ENCODE measurements at regions not wholly inside any gene's neighbourhood (a gene's known extent, or its start where the extent isn't known, plus 50 kb on each side); places are given as distances from the start of the nearest gene placed in this dataset.

DNA sequence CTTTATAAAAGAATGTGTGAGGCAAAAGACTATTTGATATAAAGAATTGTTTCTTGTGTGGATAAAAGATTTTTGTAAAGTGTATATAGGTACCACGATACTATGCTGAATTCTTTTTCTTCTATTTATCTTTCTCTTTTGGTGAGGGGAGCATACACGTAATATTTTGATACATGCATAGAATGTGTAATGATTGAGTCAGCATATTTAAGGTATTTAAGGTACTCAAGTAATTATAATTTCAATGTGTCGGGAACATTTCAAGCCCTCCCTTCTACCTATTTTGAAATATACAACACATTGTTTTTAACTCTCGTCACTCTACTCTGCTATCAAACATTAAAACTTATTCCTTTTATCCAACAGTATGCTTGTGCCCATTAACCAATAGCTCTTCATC, 1221.6 kb upstream of the PHF14 start:
- intact Hi-C loops (cut with micrococcal nuclease), result no loop called here
- CTCF ChIA-PET, result no interaction called here
- POLR2A ChIA-PET, result no interaction called here

DNA sequence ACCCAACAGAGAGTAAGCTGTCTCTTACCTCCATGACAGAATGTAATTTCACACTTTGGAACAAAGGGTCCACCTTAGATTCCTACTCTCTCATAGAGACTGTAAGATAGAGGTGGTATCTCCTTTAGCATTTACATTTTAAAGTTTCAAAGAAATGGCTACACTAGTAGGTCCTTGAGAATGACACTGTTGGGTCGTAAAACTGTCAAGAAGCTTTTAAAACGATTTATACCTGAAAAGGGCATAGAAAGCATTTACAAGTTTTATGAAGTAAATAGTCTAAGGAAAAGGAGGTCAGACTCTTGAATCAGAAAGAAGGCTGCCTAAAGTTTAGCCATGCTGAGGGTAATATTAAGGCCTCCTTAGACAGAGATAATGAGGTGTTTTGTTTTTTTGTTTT, 1212.4 kb upstream of the PHF14 start:
- no peaks in the 10 kb centered on the region for H3K27me3 Mint-ChIP-seq
- H3K9me3 Mint-ChIP-seq, result peaks cover 4% of the 10 kb centered on the region
- H3K4me3 Mint-ChIP-seq, result no peak overlapping the region
- DNase-seq, result no peak
- no peaks in the 10 kb centered on the region for H3K36me3 Mint-ChIP-seq (ENCODE audit: low read depth)
- no peaks in the 10 kb centered on the region for H3K4me1 Mint-ChIP-seq (ENCODE audit: low read depth)
- TF ChIP-seq, protein P1, sequence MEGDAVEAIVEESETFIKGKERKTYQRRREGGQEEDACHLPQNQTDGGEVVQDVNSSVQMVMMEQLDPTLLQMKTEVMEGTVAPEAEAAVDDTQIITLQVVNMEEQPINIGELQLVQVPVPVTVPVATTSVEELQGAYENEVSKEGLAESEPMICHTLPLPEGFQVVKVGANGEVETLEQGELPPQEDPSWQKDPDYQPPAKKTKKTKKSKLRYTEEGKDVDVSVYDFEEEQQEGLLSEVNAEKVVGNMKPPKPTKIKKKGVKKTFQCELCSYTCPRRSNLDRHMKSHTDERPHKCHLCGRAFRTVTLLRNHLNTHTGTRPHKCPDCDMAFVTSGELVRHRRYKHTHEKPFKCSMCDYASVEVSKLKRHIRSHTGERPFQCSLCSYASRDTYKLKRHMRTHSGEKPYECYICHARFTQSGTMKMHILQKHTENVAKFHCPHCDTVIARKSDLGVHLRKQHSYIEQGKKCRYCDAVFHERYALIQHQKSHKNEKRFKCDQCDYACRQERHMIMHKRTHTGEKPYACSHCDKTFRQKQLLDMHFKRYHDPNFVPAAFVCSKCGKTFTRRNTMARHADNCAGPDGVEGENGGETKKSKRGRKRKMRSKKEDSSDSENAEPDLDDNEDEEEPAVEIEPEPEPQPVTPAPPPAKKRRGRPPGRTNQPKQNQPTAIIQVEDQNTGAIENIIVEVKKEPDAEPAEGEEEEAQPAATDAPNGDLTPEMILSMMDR (IDR thresholded peaks at IDR 0.05), result no peak
- CTCF ChIA-PET, result no interaction called here
- H3K27ac Mint-ChIP-seq, result no peak overlapping the region
- intact Hi-C loops (cut with micrococcal nuclease), result no loop called here
- POLR2A ChIA-PET, result no interaction called here
- no peak for ATAC-seq

More for the DNA sequence above, 1221.6 kb upstream of the PHF14 start:
- Mint-ChIP-seq H3K4me3 (no peak overlapping the region), H3K36me3 (ENCODE audit: low read depth) (no peaks in the 10 kb centered on the region), H3K27ac (no peak overlapping the region), H3K9me3 (peaks cover 18% of the 10 kb centered on the region), H3K27me3 (no peaks in the 10 kb centered on the region), H3K4me1 (ENCODE audit: low read depth) (no peaks in the 10 kb centered on the region)
- TF ChIP-seq, protein P1 (IDR thresholded peaks at IDR 0.05), result no peak
- no peak for DNase-seq
- no peak for ATAC-seq

DNA sequence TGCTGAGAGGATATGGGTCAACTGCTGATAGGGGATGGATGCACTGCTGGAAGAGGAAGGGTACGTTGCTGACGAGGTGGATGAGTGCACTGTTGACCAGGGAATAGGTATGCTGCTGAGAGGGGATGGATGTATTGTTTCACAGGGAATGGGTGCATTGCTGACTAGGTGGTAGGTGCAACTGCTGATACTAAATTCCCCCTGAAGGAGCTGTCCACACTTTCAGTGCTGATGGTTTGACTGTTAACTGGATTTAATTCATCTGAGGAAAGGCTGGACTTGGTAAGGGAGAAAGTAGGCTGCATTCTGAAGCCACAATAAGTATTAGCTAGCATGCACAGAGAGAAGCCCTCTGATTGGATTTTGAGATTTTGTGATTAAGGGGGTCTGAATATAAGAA, 1196.8 kb upstream of the PHF14 start:
- intact Hi-C loops (cut with micrococcal nuclease), result no loop called here
- TF ChIP-seq, protein P1 (IDR thresholded peaks at IDR 0.05), result no peak
- Mint-ChIP-seq H3K27me3 (no peaks in the 10 kb centered on the region), H3K4me3 (no peak overlapping the region), H3K9me3 (peaks cover 17% of the 10 kb centered on the region), H3K27ac (no peak overlapping the region), H3K4me1 (ENCODE audit: low read depth) (no peaks in the 10 kb centered on the region), H3K36me3 (ENCODE audit: low read depth) (no peaks in the 10 kb centered on the region)
- ATAC-seq (no peak), DNase-seq (no peak)
- ChIA-PET POLR2A (no interaction called here), CTCF (no interaction called here)

DNA sequence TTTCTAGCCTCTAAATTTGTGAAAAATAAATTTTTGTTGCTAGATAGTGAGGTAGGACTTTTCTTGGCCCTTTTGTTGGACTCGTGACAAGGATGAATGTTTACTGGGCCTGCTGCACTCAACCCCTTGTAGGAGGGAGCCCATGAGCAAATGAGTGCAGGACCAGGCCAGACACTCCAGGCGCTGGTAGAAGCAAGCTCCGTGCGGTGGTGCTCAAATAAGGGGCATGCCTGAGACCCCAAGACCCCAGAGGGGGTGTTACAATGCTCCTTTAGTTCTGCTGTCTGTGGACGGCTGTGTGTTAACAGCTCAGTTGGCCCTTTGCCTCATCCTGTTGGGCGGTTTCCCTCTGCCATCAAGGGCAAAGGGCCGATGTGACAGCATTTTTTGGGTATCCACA, 1195.3 kb upstream of the PHF14 start:
- DNase-seq (no peak), ATAC-seq (no peak)
- Mint-ChIP-seq H3K9me3 (peaks cover 14% of the 10 kb centered on the region), H3K27me3 (no peaks in the 10 kb centered on the region), H3K4me3 (no peak overlapping the region), H3K4me1 (ENCODE audit: low read depth) (no peaks in the 10 kb centered on the region), H3K27ac (no peak overlapping the region), H3K36me3 (ENCODE audit: low read depth) (no peaks in the 10 kb centered on the region)
- TF ChIP-seq, protein P1 (IDR thresholded peaks at IDR 0.05), result no peak
- intact Hi-C loops (cut with micrococcal nuclease), result no loop called here
- POLR2A ChIA-PET, result no interaction called here
- CTCF ChIA-PET, result no interaction called here

DNA sequence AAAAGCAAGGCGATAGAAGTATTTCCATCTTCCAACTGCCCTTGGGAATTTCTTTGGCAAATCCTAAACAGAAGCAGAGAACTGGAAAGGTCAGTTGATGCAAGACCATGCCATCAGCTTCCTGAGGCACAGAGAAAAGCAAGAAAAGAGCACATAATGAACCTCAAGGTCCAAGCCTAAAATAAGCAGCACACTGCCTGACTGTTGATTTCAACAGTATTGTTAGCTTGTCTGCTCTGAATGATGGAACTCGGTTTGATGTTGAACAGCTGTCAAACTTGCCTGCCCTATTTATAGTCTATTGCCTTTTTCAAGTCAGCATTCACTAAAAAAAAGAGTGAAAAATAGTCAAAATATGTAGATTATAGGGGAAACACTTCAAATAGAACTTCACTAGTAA, 1192.0 kb upstream of the PHF14 start:
- no peaks in the 10 kb centered on the region for H3K4me1 Mint-ChIP-seq (ENCODE audit: low read depth)
- CTCF ChIA-PET, result no interaction called here
- H3K4me3 Mint-ChIP-seq, result no peak overlapping the region
- no peaks in the 10 kb centered on the region for H3K36me3 Mint-ChIP-seq (ENCODE audit: low read depth)
- TF ChIP-seq, protein P1 (IDR thresholded peaks at IDR 0.05), result no peak
- POLR2A ChIA-PET, result no interaction called here
- DNase-seq (no peak), ATAC-seq (no peak)
- H3K27me3 Mint-ChIP-seq, result no peaks in the 10 kb centered on the region
- peaks cover 8% of the 10 kb centered on the region for H3K9me3 Mint-ChIP-seq
- intact Hi-C loops (cut with micrococcal nuclease), result no loop called here
- no peak overlapping the region for H3K27ac Mint-ChIP-seq
